Calu3 (cell line): ENCODE measurements at regions not wholly inside any gene's neighbourhood (a gene's known extent, or its start where the extent isn't known, plus 50 kb on each side); places are given as distances from the start of the nearest gene placed in this dataset.

ENCODE experiments used
- BruUV-seq: library from RNA; stranded (reverse); fragments of 400-500 nt; replicated peaks from 2 replicates; lab custom pipeline; 2021; lab: Mats Ljungman, UMichigan
- CTCF ChIA-PET: fragments of 300-600 bp; sonication (Branson Sonifier 250); formaldehyde crosslinking; loops from one replicate; lab custom pipeline; 2022; ENCODE audit warnings: antibody characterized with exemption; lab: Charles Lee
- DNase-seq: peaks from one replicate; pipeline ENCODE4 v3.0.0; 2022
- H3K27ac Mint-ChIP-seq: one replicate; pipeline ENCODE4 v1.8.0; 2022; ENCODE audit warnings: mixed read lengths; ENCODE audit not compliant: unreplicated experiment
- H3K27me3 Mint-ChIP-seq: one replicate; pipeline ENCODE4 v1.8.0; 2022; ENCODE audit warnings: mixed read lengths; ENCODE audit not compliant: unreplicated experiment
- H3K36me3 Mint-ChIP-seq: one replicate; pipeline ENCODE4 v1.8.0; 2022; ENCODE audit warnings: mild to moderate bottlenecking, moderate library complexity, mixed read lengths; ENCODE audit not compliant: insufficient read depth, unreplicated experiment
- H3K4me1 Mint-ChIP-seq: one replicate; pipeline ENCODE4 v1.8.0; 2022; ENCODE audit warnings: mild to moderate bottlenecking, low read depth, mixed read lengths; ENCODE audit not compliant: unreplicated experiment
- H3K4me3 Mint-ChIP-seq: one replicate; pipeline ENCODE4 v1.8.0; 2022; ENCODE audit warnings: mild to moderate bottlenecking, low read depth, moderate library complexity, mixed read lengths; ENCODE audit not compliant: unreplicated experiment
- H3K9me3 Mint-ChIP-seq: one replicate; pipeline ENCODE4 v1.8.0; 2022; ENCODE audit warnings: low read depth, mixed read lengths; ENCODE audit not compliant: unreplicated experiment
- CTCF ChIP-seq: fragments of 200-600 bp; IDR thresholded peaks from one replicate; pipeline ENCODE4 v1.8.0; 2022; ENCODE audit warnings: antibody characterized with exemption; ENCODE audit not compliant: unreplicated experiment
- intact Hi-C: fragments of 100-400 bp; cut with micrococcal nuclease; formaldehyde crosslinking; loops from one replicate; pipeline ENCODE4 v1.10.0; 2022; ENCODE audit not compliant: unreplicated experiment

- Mint-ChIP-seq H3K36me3 (no peaks in the 10 kb centered on the region), H3K4me3 (no peak overlapping the region), H3K4me1 (no peaks in the 10 kb centered on the region), H3K27me3 (no peaks in the 10 kb centered on the region), H3K27ac (no peak overlapping the region), H3K9me3 (no peaks in the 10 kb centered on the region)
- CTCF ChIA-PET, result no interaction called here
- intact Hi-C loops, result no loop called here
- BruUV-seq, result no TSS peak
- no peak for TF ChIP-seq CTCF
- DNase-seq, result no peak
These were observed 112.2 kb upstream of the PLPPR4 start for GRCh38 chr1:99152132-99152531.

- CTCF ChIA-PET, result no interaction called here
- no peak for DNase-seq
- H3K4me1 Mint-ChIP-seq, result peaks cover 9% of the 10 kb centered on the region
- intact Hi-C loops, result no loop called here
- no TSS peak for BruUV-seq
- no peaks in the 10 kb centered on the region for H3K36me3 Mint-ChIP-seq
- H3K27ac Mint-ChIP-seq, result no peak overlapping the region
- H3K27me3 Mint-ChIP-seq, result no peaks in the 10 kb centered on the region
- peaks cover 3% of the 10 kb centered on the region for H3K9me3 Mint-ChIP-seq
- no peak for TF ChIP-seq CTCF
- no peak overlapping the region for H3K4me3 Mint-ChIP-seq
These were observed 100.6 kb upstream of the PLPPR4 start for GRCh38 chr1:99163671-99164070.

GRCh38 chr1:99170516-99170915, 93.8 kb upstream of the PLPPR4 start:
- Mint-ChIP-seq H3K4me3 (peak overlapping the region; percentile 50), H3K27me3 (no peaks in the 10 kb centered on the region), H3K4me1 (peaks cover 44% of the 10 kb centered on the region), H3K27ac (peak overlapping the region; percentile 27), H3K36me3 (no peaks in the 10 kb centered on the region), H3K9me3 (no peaks in the 10 kb centered on the region)
- intact Hi-C loops, result loop anchor here (5.0 kb wide), 2 partner anchors 183 to 378 kb away; no protein-coding TSS in a partner anchor
- CTCF ChIA-PET, result no interaction called here
- DNase-seq, result no peak
- TF ChIP-seq CTCF, result no peak
- no TSS peak for BruUV-seq

- CTCF ChIA-PET, result no interaction called here
- no peak for TF ChIP-seq CTCF
- no TSS peak for BruUV-seq
- no peaks in the 10 kb centered on the region for H3K9me3 Mint-ChIP-seq
- no peaks in the 10 kb centered on the region for H3K36me3 Mint-ChIP-seq
- peaks cover 44% of the 10 kb centered on the region for H3K4me1 Mint-ChIP-seq
- no peaks in the 10 kb centered on the region for H3K27me3 Mint-ChIP-seq
- intact Hi-C loops, result loop anchor here (5.0 kb wide), 2 partner anchors 184 to 379 kb away; no protein-coding TSS in a partner anchor
- H3K4me3 Mint-ChIP-seq, result peak overlapping the region; percentile 50
- H3K27ac Mint-ChIP-seq, result peak overlapping the region; percentile 27
- DNase-seq, result peak; percentile 11
These were observed 93.0 kb upstream of the PLPPR4 start for GRCh38 chr1:99171184-99171813.
